GM19463 (cell line): ENCODE measurements at regions not wholly inside any gene's neighbourhood (a gene's known extent, or its start where the extent isn't known, plus 50 kb on each side); places are given as distances from the start of the nearest gene placed in this dataset.

Source experiments
- ATAC-seq: cut with Tn5 transposase; IDR thresholded peaks from one replicate; pipeline ENCODE4 v1.9.1; 2021; ENCODE audit warnings: mild to moderate bottlenecking, moderate library complexity; ENCODE audit not compliant: unreplicated experiment

DNA sequence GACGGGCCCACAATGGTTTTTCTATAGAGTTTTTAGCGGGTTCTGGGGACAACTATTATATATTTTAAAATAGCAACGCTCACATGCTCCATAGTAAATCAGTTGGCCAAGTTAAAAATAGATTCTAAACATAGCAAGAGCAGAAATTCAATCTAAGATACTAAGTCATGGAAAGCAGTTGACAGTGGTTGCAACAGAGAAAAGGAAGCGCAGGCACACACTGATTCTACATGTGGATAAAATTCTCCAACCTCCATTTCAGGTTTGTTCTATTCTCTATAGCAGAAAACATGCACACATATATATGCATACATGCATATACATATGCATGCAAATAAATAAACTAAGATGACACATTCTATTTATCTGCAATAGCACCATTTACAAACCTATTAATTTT, 89.6 kb upstream of the HNRNPU start:
- no peak for ATAC-seq

DNA sequence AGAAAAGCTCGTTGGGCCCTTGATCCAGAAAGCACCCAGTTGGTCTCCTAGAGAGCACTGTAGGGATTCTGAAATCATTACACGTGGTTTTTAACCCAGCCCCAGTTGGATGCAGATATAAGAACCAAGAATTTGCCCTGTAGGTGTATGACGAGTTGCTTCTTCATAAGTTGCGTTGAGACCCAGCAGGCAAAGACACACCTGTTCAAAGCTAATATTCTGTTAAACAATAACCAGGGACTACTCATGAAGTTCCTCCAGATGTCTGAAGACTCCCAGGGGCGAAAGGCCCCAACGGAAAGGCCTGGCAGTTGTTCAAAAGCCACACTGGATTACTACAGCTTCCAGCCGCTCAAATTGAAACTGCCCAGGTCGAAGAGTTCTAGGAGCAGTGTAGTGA, 88.6 kb upstream of the HNRNPU start:
- ATAC-seq, result peak; percentile 94

DNA sequence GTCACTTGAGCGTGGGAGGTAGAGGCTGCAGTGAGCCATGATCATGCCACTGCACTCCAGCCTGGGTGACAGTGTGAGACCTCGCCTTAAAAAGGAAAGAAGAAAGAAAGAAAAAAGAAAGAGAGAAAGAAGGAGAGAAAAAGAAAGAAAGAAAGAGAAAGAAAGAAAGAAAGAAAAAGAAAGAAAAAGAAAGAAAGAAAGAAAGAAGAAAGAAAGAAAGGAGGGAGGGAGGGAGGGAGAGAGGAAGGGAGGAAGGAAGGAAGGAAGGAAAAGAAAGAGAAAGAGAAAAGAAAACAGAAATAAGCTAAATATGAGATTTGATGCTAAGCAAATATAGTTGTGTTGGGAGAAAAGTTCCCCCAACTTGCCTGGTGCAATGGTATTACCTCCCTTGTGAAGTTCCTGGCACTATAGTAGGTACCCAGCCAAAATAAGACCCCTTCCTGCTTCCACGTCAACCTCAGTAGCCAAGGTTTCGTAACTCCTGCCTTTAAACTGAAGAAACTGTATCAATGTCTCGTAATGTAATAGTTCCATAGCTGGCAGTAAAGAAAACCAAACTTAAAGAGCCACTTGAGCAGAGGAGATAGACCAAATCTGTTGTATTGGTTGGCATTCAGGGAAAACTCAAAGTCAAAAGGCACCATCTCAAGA, 88.1 kb upstream of the HNRNPU start:
- ATAC-seq, result no peak

DNA sequence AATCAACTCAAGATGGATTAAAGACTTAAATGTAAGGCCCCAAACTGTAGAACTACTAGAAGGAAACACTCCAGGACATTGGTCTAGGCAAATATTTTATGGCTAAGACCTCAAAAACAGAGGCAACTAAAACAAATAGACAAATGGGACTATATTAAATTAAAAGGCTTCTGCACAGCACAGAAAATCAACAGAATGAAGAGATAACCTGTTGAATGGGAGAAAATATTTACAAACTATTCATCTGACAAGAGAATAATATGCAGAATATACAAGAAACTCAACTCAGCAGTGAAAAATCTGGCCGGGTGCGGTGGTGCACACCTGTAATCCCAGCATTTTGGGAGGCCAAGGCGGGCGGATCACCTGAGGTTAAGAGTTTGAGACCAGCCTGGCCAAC, 84.1 kb upstream of the HNRNPU start:
- ATAC-seq, result no peak

DNA sequence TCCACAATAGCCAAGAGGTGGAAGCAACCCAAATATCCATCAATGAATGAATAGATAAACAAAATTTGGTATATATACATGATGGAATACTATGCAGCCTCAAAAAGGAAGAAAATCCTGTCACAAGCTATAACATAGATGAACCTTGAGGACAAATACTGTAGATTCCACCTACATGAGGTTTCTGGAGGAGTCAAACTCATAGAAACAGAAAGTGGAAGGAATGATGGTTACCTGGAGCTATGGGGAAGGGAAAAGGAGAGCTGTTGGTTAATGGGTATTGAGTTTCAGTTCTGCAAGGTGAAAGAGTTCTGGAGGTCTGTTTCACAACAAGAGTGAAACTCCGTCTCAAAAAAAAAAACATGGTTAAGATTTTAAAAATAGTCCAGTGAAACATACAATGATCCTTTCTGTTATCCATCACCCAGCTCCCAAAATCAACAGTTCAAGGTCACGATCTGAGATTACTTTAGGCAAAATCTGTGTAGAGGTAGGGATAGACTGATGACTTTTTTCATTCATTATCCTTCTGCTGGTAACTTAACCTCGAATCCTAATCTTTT, 80.8 kb upstream of the HNRNPU start:
- peak; percentile 67 for ATAC-seq

DNA sequence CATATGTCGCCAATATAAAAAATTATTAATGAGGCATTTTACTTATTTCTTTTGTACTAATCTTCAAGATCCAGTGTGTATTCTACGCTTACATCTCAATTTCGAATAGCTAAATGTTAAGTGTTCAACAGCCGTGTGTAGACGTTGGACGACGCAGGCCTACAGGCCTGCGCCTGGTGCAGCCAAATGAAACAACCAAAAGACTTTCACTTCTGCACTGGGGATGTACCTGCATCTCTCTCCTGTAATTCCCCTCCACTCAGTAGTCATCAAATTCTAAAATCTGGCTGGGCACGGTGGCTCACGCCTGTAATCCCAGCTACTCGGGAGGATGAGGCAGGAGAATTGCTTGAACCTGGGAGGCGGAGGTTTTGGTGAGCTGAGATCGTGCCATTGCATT, 76.8 kb upstream of the HNRNPU start:
- peak; percentile 73 for ATAC-seq

DNA sequence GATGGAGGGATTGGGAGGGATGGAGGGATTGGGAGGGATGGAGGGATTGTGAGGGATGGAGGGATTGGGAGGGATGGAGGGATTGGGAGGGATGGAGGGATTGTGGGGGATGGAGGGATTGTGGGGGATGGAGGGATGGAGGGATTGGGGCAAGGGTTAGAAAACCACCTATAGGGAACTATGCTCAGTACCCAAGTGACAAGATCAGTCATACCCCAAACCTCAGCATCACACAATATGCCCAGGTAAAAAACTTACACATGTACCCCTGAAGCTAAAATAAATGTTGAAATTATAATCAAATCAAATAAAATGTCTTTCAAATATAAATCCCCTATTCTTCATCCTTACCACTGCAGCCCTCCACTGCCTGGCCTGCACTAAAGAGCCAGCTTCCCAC, 72.8 kb upstream of the HNRNPU start:
- no peak for ATAC-seq

DNA sequence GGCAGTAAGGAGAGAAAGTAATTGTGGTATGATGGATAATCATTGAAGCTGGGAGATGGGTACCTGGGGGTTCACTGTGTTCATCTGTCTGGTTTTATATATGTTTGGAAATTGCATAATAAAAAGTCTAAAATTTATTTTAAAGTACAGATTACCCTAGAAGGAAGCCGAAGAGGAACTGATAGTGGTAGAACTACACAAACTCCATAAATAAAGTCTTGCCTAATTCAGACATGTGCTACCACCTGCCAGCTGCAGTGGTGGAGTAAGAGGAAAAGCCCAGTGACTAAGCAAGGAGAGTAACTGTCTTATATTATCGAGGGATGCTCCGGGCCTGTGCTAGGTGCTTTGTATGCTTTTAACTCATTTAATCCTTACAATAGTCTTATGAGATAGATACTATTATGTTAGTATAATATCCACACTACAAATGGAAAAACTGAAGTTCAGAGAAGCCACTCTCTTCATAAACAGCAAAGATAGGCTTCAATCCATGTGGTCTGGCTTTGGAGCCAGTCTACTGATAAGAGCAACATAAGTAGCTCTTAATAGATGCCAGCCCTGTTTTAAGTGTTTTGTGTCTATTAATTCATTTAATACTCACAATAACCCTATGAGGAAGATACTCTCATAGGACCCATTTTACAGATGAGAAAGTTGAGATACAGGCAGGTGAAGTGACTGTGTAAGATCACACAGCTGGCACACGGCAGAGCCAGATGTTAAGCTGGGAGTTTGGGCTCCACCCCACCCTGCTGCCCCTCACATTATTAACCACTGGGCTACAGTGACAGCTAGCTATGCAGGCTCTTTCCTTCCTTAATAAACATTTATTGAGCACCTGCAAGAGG, 56.8 kb upstream of the HNRNPU start:
- peak; percentile 69 for ATAC-seq

DNA sequence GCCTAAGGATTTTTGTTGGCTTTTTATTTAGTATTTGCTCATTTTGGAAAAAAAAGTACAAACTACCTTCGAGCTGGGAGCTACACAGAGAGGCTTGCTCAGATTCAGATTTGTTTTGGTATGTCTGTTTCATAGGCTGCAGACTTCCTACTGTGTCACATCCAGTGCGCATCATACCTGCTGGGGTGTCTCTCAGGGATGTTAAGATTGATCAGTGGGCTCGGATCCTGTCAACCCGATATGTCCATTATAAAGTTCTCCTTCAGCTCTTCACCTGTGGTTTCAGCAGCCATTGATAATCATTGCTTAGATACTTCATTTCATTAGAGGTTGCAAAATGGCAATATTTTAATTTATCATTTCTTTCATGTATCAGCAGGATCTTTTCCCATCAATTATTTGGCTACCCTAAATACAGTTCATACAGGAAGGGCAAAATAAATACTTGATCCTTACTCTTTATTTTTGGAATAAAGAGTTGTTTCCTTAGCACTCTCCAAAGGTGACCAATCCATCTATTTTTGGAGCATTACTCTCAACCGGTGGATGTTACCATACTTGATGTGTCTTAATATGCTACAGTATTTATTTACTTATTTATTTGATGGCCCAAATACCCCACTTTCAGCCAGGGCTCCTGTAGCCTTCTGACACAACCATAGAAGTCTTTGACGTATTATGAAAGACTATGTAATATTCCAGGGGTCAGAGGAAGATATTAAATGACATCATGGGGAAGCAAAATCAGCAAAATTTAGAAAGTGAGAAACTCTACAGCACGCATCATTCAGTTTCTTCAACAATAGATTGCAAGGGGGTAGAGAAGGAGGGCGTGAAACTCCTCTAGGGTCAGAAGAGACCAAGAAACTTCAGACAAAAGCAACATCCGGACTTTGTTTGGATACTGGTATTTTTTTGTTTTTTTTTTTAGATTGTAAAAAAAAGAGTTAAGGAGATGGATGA, 55.3 kb upstream of the HNRNPU start:
- ATAC-seq, result no peak

DNA sequence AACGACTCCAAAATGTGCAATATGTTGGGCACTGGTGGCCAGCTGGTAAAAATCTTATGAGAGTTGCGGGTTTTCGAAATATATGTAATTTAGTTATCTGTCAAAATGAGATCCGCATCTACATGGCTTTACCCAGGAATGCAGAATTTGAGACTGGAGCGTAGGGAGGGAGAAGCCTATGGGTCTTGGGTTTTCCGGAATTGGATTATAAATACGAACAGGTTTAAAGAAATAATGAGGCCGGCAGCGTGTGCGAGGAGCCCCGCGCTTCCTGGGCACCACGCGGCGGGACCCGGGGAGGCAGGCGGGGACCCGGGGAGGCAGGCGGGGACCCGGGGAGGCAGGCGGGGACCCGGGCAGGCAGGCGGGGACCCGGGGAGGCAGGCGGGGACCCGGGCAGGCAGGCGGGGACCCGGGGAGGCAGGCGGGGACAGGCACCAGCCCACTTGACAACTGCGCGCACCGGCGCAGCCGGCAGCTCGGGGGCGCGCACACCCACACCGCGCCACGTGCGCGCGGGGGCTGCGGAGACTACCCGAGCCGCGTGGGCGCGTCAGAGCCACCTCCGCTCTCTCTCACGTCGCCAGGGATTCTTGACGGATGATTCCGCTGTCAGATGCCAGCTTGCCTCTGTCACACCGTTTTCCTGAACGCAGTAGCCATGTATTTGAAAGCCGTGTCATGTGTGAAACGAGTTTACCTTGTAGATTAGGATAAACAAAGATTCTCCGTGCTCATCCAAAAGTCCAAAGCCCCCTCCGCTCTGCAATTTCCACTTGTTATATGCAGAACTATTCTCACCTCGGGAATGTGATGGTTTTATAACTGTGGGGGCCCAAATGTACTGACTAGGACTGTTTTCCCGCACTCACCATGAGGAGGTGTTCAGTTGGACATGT, 54.3 kb upstream of the HNRNPU start:
- ATAC-seq, result peak; percentile 56

DNA sequence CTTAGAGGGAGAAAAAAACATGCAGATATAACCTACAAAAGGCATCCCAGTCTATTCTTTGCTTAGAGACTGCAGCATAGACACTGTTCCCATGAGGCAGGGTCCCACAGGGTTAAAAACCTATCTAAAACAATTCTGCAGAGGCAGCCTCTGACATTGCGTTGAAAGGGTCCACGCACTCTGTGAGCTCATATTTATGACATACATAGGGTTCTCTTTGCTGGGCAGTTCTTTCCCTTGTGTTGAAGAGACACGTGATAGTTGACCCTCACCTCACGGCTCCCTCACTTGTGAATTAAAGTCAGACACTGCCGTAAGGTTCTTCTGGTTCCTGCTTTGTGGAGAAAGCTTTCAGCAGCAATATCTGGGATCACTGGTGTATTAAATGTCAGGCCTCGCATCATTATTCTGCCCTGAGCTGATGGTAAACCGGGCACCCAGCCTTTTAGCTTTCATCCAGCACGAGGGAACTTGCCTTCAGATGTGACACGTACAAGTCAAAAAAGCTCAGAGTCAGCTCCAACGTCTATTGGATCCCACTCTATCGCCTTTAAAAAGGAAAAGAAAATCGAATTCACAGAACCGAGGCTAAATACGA, 52.8 kb upstream of the HNRNPU start:
- ATAC-seq, result no peak

DNA sequence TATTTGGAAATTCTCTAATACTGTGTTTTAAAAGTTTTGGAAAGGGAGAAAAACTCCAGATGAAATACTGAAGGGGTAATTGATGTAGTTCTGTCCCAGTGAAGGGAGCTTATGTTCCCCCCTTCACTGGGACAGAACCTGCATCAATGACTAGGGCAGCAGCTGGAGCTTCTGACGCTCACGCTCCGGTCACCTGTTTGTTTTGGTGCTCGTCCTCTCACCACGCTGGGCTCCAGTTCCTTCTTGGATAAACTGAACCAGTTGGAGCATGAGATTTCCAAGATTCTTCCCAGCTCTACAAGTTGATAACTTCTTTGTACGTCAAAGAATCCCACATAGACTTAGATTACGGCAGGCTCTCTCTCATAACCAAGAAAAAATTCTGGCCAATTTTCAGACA, 51.4 kb upstream of the HNRNPU start:
- no peak for ATAC-seq

DNA sequence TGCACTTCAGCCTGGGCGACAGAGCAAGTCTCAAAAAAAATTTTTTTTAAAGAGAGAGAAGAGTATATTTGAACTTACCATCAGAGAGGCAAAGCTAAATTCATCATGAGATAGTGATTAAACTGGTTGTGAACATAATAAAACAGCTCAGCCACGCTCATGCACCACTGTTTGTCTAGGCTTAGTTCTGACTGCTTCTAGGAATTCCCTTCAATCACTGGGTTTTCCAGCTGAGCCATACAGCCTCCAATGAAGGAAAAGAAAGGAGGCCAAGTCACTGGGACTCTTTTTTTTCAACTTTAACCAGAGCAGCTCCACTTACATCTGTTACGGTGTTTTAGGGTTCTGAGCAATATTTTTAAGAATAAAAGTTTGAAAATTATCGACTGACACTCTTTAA, 50.4 kb upstream of the HNRNPU start:
- ATAC-seq, result no peak
